GM19372 (cell line): ENCODE measurements at regions not wholly inside any gene's neighbourhood (a gene's known extent, or its start where the extent isn't known, plus 50 kb on each side); places are given as distances from the start of the nearest gene placed in this dataset.

ENCODE experiments used
- ATAC-seq: cut with Tn5 transposase; IDR thresholded peaks from one replicate; pipeline ENCODE4 v1.9.1; 2021; ENCODE audit warnings: mild to moderate bottlenecking, low read depth, moderate library complexity; ENCODE audit not compliant: unreplicated experiment

DNA sequence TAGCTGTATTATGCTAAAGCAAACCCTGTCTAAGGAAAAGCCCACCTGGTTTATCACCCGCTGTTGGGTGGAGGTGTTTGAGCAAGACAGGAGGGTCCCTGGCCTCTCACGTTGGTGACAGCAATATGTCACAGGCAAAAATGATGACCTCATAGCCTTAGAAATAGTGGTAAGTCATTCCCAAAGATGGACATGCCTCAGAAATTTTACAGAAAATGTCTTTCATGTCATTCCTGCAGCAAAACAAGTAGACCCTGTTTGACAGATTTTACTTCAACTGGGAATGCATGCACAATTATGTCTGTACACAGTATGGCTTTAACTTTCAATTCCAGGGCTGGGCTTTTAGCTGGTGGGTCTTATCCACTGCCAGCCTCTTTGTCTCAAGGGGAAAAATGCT is 362.3 kb upstream of the C2CD4B start:
- no peak for ATAC-seq

DNA sequence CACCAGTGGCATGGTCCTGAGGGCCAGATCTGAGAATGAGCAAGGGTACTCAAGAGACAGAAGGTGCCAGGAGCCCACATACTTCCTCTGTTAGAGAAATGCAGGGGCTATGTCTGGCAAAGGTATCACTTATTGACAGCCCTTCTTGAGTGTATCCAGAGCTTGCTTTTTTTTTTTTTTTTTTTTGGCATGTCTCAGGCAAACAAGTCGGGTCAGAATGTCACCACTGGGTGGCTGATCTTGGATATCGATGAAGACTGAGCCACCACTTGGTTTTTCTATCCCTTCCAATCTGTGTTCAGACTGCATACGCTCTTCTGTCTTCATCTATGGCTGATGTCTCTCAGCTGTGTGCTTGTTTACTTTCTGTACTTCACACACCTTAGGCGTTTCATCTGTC is 363.4 kb upstream of the C2CD4B start:
- no peak for ATAC-seq

DNA sequence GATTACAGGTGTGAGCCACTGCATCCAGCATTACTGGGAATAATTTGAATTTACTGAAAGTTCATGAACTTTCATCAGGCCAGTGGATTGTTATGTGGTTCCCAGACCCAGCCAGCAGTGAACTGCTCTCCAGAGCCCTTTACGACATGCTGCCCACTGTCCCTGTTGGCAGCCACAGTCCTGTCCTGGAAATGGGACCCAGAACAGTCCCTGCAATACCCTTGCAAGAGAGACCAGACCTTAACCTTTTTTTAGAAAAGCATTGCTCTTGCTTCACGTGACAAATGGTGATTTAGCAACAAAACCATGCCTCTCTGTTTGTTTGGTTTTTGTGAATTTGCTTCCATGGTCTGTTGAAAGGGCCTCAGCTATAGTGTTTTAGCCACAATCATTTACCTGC is 367.3 kb upstream of the C2CD4B start:
- ATAC-seq: no peak

DNA sequence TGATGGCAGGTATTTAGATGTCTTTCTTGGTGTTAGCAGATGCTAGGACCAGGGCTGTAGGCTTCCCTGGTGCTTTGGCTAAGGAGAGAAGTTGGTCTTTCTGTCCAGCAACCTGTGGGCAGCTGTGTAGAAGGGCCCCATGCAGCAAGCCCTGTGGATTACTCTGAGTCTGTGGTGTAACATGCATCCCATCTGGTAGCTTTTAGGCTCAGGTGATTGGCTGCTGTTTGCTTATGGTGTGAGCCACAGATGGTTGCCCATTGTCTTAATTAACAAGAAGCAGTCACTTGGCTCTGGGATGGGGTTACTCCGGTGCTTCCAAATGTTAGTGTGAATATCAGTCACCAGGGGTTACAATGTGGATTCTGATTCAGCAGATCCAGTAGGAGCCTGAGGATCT is 368.6 kb upstream of the C2CD4B start:
- no peak for ATAC-seq

DNA sequence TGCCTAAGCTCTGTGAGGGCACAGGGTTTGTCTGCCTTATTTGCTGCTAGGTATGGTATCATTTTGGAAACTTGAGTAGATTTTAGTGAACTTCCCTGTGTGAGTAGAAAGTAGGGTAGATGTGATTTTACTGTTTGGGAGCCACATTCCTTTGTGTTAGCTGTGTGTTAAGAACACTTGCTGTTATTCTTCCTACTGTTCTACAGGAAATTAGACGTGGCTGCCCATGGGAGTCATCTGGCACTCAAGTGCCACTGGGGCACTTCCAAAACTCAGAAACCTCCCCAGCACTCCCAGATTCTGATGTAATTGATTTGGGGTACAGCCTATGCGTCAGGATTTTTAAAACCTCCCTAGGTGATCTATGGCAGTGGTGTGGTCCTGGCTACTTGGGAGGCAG is 369.9 kb upstream of the C2CD4B start:
- no peak for ATAC-seq

DNA sequence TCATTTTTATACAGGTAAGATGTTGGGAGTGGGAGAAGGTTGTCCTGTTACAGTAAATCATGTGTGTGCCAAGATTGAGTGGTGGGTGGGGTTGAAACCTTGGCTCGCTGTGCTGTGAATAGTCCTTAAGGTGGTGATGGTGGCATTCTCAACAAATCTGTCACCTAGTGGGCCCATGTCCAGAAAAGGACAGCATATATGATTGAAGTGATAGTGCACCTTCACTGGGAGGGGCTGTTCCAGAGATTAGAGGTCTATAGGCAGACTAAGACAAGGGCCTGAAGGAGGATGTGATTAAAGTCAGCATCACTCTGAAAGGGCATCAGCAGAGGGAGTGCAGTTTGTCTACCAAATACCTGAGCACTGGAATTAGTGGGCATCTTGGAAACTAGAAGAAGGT is 374.2 kb upstream of the C2CD4B start:
- no peak for ATAC-seq

DNA sequence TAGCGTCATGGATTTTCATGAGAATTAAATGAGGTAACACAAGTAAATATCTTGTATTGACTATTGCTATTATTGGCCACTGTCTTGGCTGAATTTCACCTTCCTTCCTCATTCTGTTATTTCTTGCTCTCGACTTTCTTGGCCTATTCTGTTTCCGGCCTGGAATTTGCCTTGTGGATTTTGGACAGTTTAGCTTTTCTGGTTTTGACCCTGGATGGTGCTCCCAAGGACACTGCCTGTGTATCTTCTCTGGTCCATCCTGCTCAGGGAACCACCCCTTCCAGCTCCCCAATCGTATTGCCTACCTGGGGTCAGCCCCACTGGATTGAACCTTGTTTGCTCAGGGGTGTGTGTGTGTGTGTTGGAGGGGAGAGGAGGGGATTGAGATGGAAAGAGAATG is 376.2 kb upstream of the C2CD4B start:
- ATAC-seq: no peak

DNA sequence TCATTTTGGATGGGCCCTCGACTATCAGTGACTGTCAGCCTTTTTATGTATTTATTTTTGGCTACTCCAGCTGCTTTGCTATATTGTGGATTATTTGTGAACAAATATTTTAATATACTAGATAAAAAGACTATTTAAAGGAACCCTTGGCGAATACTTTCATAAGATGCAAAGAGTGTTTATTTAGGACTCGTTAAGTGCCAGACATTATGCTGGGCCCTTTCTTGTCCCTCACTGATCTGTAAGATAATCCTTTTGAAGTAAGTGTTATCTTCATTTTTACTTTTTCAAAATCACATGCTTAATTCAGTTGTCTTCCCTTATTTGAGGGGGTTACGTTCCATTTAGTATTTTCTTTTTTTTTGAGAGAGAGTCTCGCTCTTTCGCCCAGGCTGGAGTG is 376.8 kb upstream of the C2CD4B start:
- no peak for ATAC-seq

DNA sequence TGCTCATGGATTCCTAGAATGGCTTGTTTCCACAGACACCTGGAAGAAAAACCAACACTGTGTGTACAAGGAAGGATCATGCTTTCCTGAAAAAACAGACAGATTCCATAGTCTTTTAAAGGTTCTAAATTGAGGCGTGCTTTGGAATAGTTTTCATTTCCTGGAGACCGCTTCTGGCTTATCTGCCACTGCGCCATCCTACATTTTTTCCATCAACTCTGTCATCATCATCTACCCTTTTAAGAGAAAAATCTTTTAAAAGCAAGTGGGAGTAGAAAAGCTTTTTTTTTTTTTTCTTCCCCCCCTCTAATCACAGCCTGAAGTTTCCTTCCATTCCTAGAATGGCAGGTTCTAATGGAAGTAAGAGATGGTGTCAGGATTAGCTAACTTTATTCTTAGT is 379.4 kb upstream of the C2CD4B start:
- no peak for ATAC-seq

DNA sequence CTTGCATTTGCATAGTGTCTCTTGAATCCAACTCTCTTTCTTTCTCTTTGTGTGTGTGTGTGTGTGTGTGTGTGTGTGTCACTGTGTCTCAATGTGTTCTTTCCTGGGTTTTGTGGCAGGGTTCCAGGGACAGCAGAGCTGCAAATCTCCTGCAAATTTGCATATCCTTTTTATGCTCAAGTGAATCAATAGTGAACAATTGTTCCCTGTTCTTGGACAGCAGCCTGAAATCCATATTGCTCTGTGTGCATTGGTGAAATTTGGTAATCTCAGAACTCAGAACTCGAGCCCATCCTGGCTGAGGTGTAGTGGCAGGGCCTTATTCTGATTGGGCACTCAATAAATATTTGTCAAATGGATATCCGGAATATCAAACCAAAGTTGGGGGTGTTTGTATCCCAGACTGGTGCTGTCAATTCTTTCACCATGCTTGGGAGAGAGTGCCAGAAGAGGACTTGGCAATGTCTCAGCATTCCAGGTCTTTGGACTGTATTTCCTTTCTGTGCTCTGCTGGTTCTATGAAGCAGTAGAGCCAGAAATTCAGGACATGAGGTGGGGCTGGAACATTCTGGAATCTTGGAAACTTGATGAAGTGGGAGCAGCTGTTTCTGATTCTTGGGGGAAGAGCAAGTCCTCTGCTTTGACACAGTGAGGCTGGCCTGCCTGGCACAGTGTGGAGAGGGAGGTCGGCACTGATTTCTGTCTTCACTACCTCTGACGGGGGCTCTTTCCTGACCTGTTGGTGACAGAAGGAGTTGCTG is 380.6 kb upstream of the C2CD4B start:
- ATAC-seq: no peak

DNA sequence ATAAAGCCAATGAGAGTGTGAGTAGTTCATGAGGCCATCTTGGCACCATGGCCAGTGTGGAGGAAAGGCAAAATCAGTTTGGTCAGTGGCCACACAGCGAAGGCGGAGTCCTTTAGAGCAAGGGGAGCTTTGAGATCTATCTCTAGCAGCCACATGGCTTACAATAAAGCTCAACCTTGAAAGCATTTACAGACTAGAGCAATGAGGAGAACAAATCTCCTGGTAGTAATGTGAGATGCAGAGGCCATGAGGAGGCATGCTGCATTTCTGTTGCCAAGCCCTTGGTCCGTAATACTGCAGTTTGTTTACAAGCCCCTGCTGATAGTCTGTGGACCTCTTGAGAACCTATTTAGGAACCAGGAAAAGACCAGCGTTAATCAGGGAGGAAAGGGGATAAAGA is 381.5 kb upstream of the C2CD4B start:
- no peak for ATAC-seq

DNA sequence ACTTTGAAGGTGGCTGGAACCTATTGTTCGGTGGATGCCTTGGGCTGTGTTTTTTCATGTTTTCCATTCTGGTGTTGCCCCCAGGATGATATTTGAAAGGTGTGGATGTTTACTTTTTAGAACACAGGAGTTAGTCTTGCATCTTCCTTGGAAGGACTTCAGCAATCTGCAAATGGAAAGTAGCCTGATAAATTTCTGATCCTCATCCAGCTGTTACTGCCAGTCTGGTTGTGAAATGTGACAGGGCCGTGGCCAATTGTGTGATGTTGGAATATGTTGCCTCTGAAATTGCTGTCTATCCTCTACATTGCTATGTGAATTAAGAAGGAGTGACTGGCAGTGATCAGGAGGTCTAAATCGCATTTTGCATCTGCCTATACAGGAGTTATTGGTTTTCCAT is 382.5 kb upstream of the C2CD4B start:
- ATAC-seq: no peak

DNA sequence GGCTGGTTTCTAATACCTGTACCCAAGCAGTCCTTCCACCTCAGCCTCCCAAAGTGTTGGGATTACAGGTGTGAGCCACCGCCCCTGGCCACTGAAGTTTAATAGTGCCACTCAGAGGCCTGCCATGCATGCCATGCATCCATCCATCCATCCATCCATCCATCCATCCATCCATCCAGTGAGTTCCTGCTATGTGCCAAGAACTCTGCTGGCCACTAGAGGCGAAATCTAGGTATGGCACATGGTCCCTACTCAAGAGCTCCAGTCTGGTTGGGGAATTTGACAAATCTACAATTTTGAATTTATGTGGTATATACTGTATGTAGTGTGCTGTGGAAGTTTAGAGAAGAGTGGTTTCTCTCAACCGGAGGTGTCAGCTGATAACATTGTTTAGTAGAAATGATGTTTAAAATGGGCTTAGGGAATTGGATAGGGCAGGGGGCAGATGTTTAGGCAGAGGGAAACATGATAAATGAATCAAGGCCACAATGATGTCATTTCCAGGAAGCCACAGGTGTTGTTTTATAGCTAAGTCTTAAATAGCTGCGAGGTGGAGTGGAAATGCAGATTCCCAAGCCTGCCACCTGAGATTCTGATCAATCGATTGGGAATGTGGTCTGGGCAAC is 384.4 kb upstream of the C2CD4B start:
- no peak for ATAC-seq

DNA sequence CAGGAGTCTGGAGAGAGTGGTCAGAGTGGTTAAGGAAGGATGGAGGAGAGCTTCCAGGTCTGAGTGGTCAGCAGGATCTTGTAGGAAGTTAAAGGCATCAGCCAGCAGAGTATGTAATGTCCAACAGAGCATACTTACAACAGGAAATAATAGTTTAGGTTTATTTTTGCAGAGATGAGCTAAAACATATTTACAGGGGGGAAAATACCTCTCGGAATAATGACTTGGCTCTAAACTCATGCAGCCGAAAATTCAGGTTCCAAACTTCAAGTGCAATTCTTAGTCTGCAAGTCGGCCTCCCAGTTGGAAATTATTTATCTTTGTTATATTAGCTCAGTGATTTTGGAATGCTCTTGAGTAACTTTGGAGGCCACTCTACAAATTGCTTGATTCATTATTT is 385.0 kb upstream of the C2CD4B start:
- no peak for ATAC-seq

DNA sequence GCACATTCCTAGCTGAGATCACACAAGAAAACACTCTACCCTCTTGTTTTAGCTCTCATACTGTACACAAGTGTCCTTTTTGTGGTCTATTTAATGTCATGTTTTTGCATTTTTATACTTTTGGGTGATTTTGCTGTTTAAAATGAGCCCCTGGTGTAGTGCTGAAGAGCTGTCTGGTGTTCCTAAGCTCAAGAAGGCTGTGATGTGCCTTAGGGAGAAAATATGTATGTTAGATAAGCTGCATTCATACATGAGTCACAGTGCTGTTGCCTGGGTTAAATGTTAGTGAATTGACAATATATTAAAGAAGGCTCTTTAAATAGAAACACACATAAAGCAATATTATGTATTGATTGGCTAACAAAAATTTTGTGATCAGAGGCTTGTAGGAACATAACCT is 387.4 kb upstream of the C2CD4B start:
- ATAC-seq: no peak

DNA sequence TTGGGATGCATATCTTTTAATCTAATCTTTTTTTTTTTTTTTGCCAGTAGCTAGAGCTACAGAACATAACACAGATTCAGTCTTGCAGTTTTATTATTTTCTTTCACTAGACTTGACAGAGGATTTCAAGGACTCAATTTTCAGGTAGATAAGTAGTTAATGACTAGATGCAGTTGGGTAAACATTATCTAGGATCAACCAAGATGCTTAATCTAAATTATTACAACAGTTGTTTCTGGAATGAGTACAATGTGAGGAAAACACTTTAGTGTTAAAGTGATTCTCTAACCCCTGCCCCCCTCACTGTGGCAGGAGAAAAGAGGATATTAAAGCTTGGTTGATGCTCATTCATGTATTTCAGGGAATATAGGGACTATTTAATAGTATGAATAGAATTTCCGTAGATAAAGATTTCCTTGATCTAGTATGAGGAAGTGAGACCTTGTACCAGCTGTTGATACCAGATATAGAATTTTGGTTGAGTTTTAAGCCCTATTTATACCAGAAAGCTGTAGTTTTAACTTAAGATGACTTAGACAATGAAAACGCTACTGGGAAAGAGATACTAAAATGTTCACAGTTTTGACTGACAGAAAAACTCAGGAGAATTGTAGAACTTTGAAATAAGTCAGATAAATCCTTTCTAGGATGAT is 389.0 kb upstream of the C2CD4B start:
- no peak for ATAC-seq

DNA sequence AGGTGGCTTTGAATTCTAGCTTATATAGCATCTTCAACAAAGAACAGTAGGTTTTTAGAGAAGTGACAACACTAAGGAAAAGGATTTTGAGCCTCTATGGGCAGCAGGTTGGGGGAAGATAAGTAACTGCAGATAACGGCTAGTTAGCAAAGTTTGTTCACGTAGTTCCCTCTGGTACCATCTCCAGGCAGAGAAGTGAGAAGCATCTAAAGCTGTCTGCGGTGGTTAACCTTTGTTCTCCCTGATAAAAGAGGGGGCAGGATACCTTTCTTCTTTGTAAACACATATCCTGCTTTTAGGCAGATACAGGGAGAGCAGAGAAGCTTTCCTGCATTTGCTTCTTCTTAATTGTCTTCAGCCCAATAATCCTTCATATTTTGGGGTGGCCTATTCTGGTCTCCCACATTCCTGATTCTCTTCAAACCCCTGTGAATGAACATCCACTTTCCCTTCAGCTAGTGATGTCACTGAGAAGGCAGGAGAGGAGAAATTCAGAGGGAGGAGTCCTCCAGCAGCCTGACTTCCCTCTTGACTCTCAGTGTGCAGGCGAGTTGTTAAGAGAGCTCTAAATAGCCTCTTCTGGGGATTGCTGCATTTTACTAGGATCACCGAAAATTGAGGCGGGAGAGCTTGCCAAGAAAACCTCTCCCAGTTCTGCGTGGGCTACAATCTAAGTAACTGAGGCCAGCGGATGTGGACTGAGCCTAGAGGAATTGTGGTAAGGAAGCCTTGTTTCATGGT is 393.7 kb upstream of the C2CD4B start:
- no peak for ATAC-seq

DNA sequence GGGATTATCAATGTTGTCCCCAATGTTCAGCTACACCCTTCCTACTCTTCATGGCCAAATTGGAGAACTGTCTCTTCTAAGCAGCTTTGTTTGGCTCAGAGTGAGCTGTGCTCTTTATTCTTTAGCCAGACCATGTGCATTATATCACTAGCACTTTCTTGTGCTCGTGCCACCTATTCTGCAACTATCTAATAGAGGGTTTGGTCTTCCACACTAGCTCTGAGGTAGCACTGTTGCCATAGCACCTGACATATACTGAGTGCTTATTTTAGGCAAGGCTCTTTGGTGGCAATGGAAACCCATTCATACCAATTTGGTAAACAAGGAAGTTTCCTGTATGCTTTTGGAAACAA is 394.3 kb upstream of the C2CD4B start:
- no peak for ATAC-seq

DNA sequence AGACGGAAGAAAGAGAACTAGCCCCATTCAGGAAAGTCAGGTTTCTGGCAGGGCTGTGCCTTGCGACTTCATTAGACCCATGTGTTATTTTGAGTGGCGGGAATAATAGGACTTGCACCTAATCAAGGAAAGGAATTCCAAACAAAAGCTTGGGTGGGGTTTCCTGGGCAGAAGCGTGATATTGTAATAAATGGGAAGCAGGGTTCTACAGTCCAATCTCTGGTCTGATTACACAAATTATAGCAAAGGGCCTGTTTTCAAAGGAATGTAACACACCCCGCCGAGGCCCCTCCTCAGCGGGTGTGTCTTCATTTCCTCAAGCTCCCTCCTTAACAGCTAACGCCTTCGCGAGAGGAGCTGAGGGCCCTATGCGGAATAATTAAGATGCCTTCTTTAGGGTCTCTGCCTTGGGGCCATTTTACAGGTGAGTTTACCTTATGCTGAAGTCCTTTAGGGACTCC is 396.0 kb upstream of the C2CD4B start:
- no peak for ATAC-seq

DNA sequence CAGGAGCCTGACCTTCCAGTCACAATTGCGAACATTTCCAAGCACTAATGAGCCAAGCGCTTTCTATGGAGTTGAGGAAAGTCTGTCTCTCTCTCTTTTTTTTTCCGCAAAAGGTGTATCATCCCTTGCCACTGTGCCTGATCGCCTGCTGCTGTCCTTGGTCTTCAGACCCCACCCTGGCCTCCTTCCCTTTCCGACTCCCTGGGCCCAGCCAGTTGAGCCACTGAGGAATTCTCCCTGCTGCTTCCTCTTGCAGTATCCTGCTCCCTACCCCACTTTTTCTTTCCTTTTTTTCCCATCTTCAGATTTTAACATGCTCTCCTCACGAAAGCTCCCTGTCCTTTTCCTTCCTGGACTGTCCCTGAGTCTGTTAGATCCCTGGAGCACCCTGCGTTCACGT is 396.5 kb upstream of the C2CD4B start:
- no peak for ATAC-seq

DNA sequence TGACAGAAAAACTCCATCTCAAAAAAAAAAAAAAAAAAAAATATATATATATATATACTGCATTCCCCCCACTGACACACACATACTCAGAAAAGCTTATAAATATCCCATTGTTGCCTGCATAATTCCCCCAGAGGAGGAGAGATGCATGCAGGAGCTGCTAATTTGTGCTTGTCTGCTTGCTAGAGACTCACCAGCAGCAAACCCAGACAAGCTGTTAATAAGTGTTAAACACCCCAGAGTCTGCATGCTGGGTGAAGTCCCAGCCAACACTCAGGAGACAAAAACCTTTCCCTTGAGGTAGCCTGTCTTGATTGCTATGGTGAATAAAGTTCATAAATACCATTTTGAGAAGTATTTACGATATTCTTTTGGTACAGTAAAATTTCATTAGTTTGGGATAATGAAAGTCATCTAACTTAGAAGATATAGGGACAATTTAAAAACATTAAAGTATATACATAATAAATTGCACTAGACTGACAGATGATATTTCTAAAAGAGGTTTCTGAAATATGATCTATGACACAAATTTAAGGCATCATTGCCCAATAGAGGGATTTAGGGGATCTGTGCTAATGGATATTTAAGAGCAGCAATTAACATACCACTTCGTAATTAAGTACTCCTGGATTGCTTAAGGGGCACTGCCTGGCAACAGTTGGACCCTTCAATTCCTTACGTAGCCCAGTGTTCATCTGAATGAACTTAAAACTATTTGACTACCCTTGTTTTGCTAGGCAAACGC is 400.0 kb upstream of the C2CD4B start:
- no peak for ATAC-seq
